ENCODE measurements at regions not wholly inside any gene's neighbourhood (a gene's known extent, or its start where the extent isn't known, plus 50 kb on each side); places are given as distances from the start of the nearest gene placed in this dataset.

DNA sequence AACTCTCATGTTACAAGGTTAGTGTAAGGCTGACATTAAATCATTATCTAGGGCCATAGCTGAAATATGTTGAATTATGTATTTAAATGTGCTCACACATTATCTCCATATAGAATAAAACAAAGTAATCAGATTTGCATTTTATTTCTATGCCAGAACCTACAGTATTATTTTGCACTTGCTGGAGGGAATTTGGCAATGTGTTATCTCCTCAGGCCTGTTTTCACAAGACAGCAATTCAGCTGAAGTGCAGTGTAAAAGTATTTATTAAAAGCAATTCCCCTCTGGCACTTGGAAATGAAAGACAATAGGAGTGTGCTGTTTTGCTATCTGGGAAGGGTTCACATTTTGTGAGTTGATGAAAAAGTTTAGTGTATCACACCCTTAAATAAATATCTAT lies 276.3 kb downstream of the DNAJB9 start:
- POLR2A ChIA-PET: no interaction called here
- ATAC-seq: no peak
- no peaks in the 10 kb centered on the region for H3K27me3 Mint-ChIP-seq

DNA sequence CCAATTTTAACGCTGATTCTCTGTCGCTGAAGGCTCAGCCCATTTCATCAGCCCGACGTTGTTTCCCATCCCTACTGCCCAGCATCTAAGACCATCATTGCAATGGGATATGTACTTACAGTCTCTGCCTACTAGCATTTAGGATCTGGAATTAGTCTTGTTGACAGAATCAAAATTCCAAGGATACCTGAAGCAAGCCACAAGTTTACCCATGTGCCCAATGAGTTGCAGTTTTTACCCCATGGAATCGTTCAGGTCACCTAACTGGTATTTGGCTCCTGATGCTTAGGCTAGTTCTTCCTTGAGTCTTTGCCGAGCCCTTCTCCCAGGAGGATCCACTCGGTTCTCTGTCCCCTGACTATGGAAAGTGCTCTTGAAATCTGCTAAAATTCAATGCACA lies 276.8 kb downstream of the DNAJB9 start:
- intact Hi-C loops (cut with micrococcal nuclease): no loop called here
- Mint-ChIP-seq H3K4me1 (ENCODE audit: low read depth) (no peaks in the 10 kb centered on the region), H3K4me3 (no peak overlapping the region), H3K27me3 (no peaks in the 10 kb centered on the region), H3K27ac (no peak overlapping the region), H3K36me3 (ENCODE audit: low read depth) (no peaks in the 10 kb centered on the region), H3K9me3 (no peaks in the 10 kb centered on the region)
- DNase-seq: no peak
- ATAC-seq: no peak
- ChIA-PET CTCF (no interaction called here), POLR2A (no interaction called here)
- no peak for TF ChIP-seq CTCF (IDR thresholded peaks at IDR 0.05)

More for the DNA sequence above, 276.3 kb downstream of the DNAJB9 start:
- intact Hi-C loops (cut with micrococcal nuclease): no loop called here
- no peaks in the 10 kb centered on the region for H3K36me3 Mint-ChIP-seq (ENCODE audit: low read depth)
- H3K27ac Mint-ChIP-seq: no peak overlapping the region
- no peak overlapping the region for H3K4me3 Mint-ChIP-seq
- no peak for TF ChIP-seq CTCF (IDR thresholded peaks at IDR 0.05)
- CTCF ChIA-PET: no interaction called here
- H3K4me1 Mint-ChIP-seq (ENCODE audit: low read depth): no peaks in the 10 kb centered on the region
- no peak for DNase-seq
- no peaks in the 10 kb centered on the region for H3K9me3 Mint-ChIP-seq

GRCh38 chr7:108848486-108848885 lies 278.8 kb downstream of the DNAJB9 start:
- H3K4me3 Mint-ChIP-seq: no peak overlapping the region
- no peaks in the 10 kb centered on the region for H3K9me3 Mint-ChIP-seq
- intact Hi-C loops (cut with micrococcal nuclease): no loop called here
- ATAC-seq: no peak
- no peak for TF ChIP-seq CTCF (IDR thresholded peaks at IDR 0.05)
- no peaks in the 10 kb centered on the region for H3K4me1 Mint-ChIP-seq (ENCODE audit: low read depth)
- ChIA-PET POLR2A (no interaction called here), CTCF (no interaction called here)
- no peaks in the 10 kb centered on the region for H3K36me3 Mint-ChIP-seq (ENCODE audit: low read depth)
- DNase-seq: no peak
- no peak overlapping the region for H3K27ac Mint-ChIP-seq
- H3K27me3 Mint-ChIP-seq: no peaks in the 10 kb centered on the region

- ChIA-PET CTCF (no interaction called here), POLR2A (no interaction called here)
- ATAC-seq (no peak), DNase-seq (no peak)
- intact Hi-C loops (cut with micrococcal nuclease): no loop called here
- no peaks in the 10 kb centered on the region for H3K9me3 Mint-ChIP-seq
- no peak overlapping the region for H3K4me3 Mint-ChIP-seq
- no peak for TF ChIP-seq CTCF (IDR thresholded peaks at IDR 0.05)
- H3K27ac Mint-ChIP-seq: no peak overlapping the region
- no peaks in the 10 kb centered on the region for H3K27me3 Mint-ChIP-seq
- no peaks in the 10 kb centered on the region for H3K36me3 Mint-ChIP-seq (ENCODE audit: low read depth)
- no peaks in the 10 kb centered on the region for H3K4me1 Mint-ChIP-seq (ENCODE audit: low read depth)
Observed at GRCh38 chr7:108860615-108861014, 290.9 kb downstream of the DNAJB9 start.

- intact Hi-C loops (cut with micrococcal nuclease): no loop called here
- CTCF ChIA-PET: no interaction called here
- POLR2A ChIA-PET: no interaction called here
Observed at GRCh38 chr7:108861071-108861470, 291.4 kb downstream of the DNAJB9 start.

More at GRCh38 chr7:108861071-108861470, 291.4 kb downstream of the DNAJB9 start:
- no peaks in the 10 kb centered on the region for H3K27me3 Mint-ChIP-seq
- H3K27ac Mint-ChIP-seq: no peak overlapping the region
- DNase-seq: no peak
- TF ChIP-seq CTCF (IDR thresholded peaks at IDR 0.05): no peak
- H3K4me3 Mint-ChIP-seq: no peak overlapping the region
- H3K9me3 Mint-ChIP-seq: no peaks in the 10 kb centered on the region
- H3K36me3 Mint-ChIP-seq (ENCODE audit: low read depth): no peaks in the 10 kb centered on the region
- ATAC-seq: no peak
- no peaks in the 10 kb centered on the region for H3K4me1 Mint-ChIP-seq (ENCODE audit: low read depth)

All from activated CD8-positive, alpha-beta T cell treated with anti-CD3 and anti-CD28 coated beads for 36 hours (primary cell).